HG03159 (cell line): ENCODE measurements at regions not wholly inside any gene's neighbourhood (a gene's known extent, or its start where the extent isn't known, plus 50 kb on each side); places are given as distances from the start of the nearest gene placed in this dataset.
"Not testable (repeated sequence)": the region's sequence is repeated elsewhere in the genome, so short reads cannot be mapped to it uniquely, and the experiment has no call there.

Experiments used
- ATAC-seq: cut with Tn5 transposase; IDR thresholded peaks from one replicate; pipeline ENCODE4 v1.9.1; 2021; ENCODE audit warnings: mild to moderate bottlenecking, moderate library complexity; ENCODE audit not compliant: unreplicated experiment

GRCh38 chr10:38209332-38209731 is 115.2 kb downstream of the ZNF37A start:
- ATAC-seq: no peak

- not testable (repeated sequence) for ATAC-seq
Measured at GRCh38 chr10:38209748-38210147, 115.6 kb downstream of the ZNF37A start.

- ATAC-seq: no peak
Measured at GRCh38 chr10:38212460-38212859, 118.3 kb downstream of the ZNF37A start.

- no peak for ATAC-seq
Measured at GRCh38 chr10:38226385-38226784, 132.2 kb downstream of the ZNF37A start.

GRCh38 chr10:38228394-38228793 is 134.3 kb downstream of the ZNF37A start:
- ATAC-seq: no peak

- ATAC-seq: not testable (repeated sequence)
Measured at GRCh38 chr10:38238479-38238878, 144.3 kb downstream of the ZNF37A start.

GRCh38 chr10:38242061-38242649 is 148.0 kb downstream of the ZNF37A start:
- not testable (repeated sequence) for ATAC-seq

- ATAC-seq: not testable (repeated sequence)
Measured at GRCh38 chr10:38248113-38248512, 154.0 kb downstream of the ZNF37A start.

- not testable (repeated sequence) for ATAC-seq
Measured at GRCh38 chr10:38252551-38252950, 158.4 kb downstream of the ZNF37A start.

GRCh38 chr10:38267555-38267954 is 173.4 kb downstream of the ZNF37A start:
- not testable (repeated sequence) for ATAC-seq

GRCh38 chr10:38271031-38271430 is 176.9 kb downstream of the ZNF37A start:
- not testable (repeated sequence) for ATAC-seq

- ATAC-seq: not testable (repeated sequence)
Measured at GRCh38 chr10:38274879-38275278, 180.7 kb downstream of the ZNF37A start.

- ATAC-seq: not testable (repeated sequence)
Measured at GRCh38 chr10:38292560-38292959, 198.4 kb downstream of the ZNF37A start.

- not testable (repeated sequence) for ATAC-seq
Measured at GRCh38 chr10:38310111-38310510, 216.0 kb downstream of the ZNF37A start.

- not testable (repeated sequence) for ATAC-seq
Measured at GRCh38 chr10:38315090-38315805, 221.1 kb downstream of the ZNF37A start.

- ATAC-seq: not testable (repeated sequence)
Measured at GRCh38 chr10:38321393-38321792, 227.3 kb downstream of the ZNF37A start.

- ATAC-seq: not testable (repeated sequence)
Measured at GRCh38 chr10:38330306-38330705, 236.2 kb downstream of the ZNF37A start.

- not testable (repeated sequence) for ATAC-seq
Measured at GRCh38 chr10:38331106-38331505, 237.0 kb downstream of the ZNF37A start.

GRCh38 chr10:38333699-38334098 is 239.6 kb downstream of the ZNF37A start:
- ATAC-seq: not testable (repeated sequence)

- not testable (repeated sequence) for ATAC-seq
Measured at GRCh38 chr10:38350645-38351044, 256.5 kb downstream of the ZNF37A start.

- ATAC-seq: not testable (repeated sequence)
Measured at GRCh38 chr10:38354410-38354809, 260.3 kb downstream of the ZNF37A start.

- peak; percentile 100 for ATAC-seq
Measured at GRCh38 chr10:38355911-38356526, 261.9 kb downstream of the ZNF37A start.
